GM23338 (cell line): ENCODE measurements at regions not wholly inside any gene's neighbourhood (a gene's known extent, or its start where the extent isn't known, plus 50 kb on each side); places are given as distances from the start of the nearest gene placed in this dataset.

Experiments
- ATAC-seq: fragments of 200-7000 bp; cut with Tn5 transposase; 3 replicates; pipeline ENCODE4 v1.9.1; 2020
- DNase-seq: peaks from one replicate; pipeline ENCODE4 v3.0.0-alpha.2; 2015; ENCODE audit warnings: low spot score
- H2AFZ ChIP-seq: fragments of 200-600 bp; sonication (generic); 2 replicates; pipeline ENCODE4 v1.8.0; 2016; ENCODE audit warnings: antibody characterized with exemption, mild to moderate bottlenecking, moderate library complexity
- H3F3A ChIP-seq: fragments of 200-600 bp; sonication (generic); replicated peaks from 2 replicates; pipeline ENCODE4 v1.8.0; 2017; ENCODE audit warnings: antibody characterized with exemption, mixed run types, low read depth
- H3K27ac ChIP-seq: fragments of 200-600 bp; sonication (generic); 2 replicates; pipeline ENCODE4 v1.6.1; 2016; ENCODE audit warnings: low read depth
- H3K27me3 ChIP-seq: fragments of 200-600 bp; sonication (generic); 2 replicates; pipeline ENCODE4 v1.8.0; 2016; ENCODE audit warnings: mild to moderate bottlenecking, mixed run types, moderate library complexity; ENCODE audit not compliant: insufficient read depth
- H3K36me3 ChIP-seq: fragments of 200-600 bp; sonication (generic); 2 replicates; pipeline ENCODE4 v1.8.0; 2016; ENCODE audit warnings: mild to moderate bottlenecking; ENCODE audit not compliant: insufficient read depth
- H3K4me1 ChIP-seq: fragments of 200-600 bp; sonication (generic); 2 replicates; pipeline ENCODE4 v1.8.0; 2016; ENCODE audit warnings: mild to moderate bottlenecking, moderate library complexity; ENCODE audit not compliant: insufficient read depth
- H3K4me2 ChIP-seq: fragments of 200-600 bp; sonication (generic); 2 replicates; pipeline ENCODE4 v1.7.1; 2017; ENCODE audit warnings: mixed run types
- H3K4me3 ChIP-seq: fragments of 200-600 bp; sonication (generic); 2 replicates; pipeline ENCODE4 v1.6.1; 2016; ENCODE audit warnings: mixed run types
- H3K79me2 ChIP-seq: fragments of 200-600 bp; sonication (generic); replicated peaks from 2 replicates; pipeline ENCODE4 v1.8.0; 2017; ENCODE audit warnings: mild to moderate bottlenecking; ENCODE audit not compliant: insufficient read depth
- H3K9me2 ChIP-seq: fragments of 200-600 bp; sonication (generic); 2 replicates; pipeline ENCODE4 v1.8.0; 2017; ENCODE audit not compliant: insufficient read depth
- H4K20me1 ChIP-seq: fragments of 200-600 bp; sonication (generic); replicated peaks from 2 replicates; pipeline ENCODE4 v1.8.0; 2017; ENCODE audit warnings: mild to moderate bottlenecking; ENCODE audit not compliant: insufficient read depth
- H3K27ac Mint-ChIP-seq: 2 replicates; pipeline ENCODE4 v1.8.0; 2020; ENCODE audit warnings: inconsistent platforms, mild to moderate bottlenecking, moderate library complexity, mixed read lengths
- H3K27me3 Mint-ChIP-seq: 3 replicates; pipeline ENCODE4 v1.8.0; 2022; ENCODE audit warnings: low read depth, mild to moderate bottlenecking, moderate library complexity, mixed read lengths, inconsistent platforms; ENCODE audit not compliant: insufficient read depth, poor library complexity
- H3K36me3 Mint-ChIP-seq: 3 replicates; pipeline ENCODE4 v1.8.0; 2021; ENCODE audit warnings: low read depth, mild to moderate bottlenecking, inconsistent platforms, moderate library complexity, mixed read lengths
- H3K4me1 Mint-ChIP-seq: 3 replicates; pipeline ENCODE4 v1.8.0; 2020; ENCODE audit warnings: mild to moderate bottlenecking, inconsistent platforms, mixed read lengths
- H3K4me3 Mint-ChIP-seq: 3 replicates; pipeline ENCODE4 v1.8.0; 2021; ENCODE audit warnings: moderate library complexity, mild to moderate bottlenecking, inconsistent platforms, mixed read lengths
- H3K9me3 Mint-ChIP-seq: 3 replicates; pipeline ENCODE4 v1.8.0; 2020; ENCODE audit warnings: moderate library complexity, mild to moderate bottlenecking, inconsistent platforms, mixed read lengths
- CREB1 ChIP-seq: fragments of 250-450 bp; sonication (Bioruptor Pico); IDR thresholded peaks from 2 replicates; pipeline ENCODE4 v1.5.0; 2020; ENCODE audit warnings: low read depth, mild to moderate bottlenecking, moderate library complexity
- CTCF ChIP-seq, 2 experiments: fragments of 200-600 bp in 1 of 2; sonication (generic) in 1 of 2; conservative IDR thresholded peaks; 2 replicates each; pipeline versions ENCODE4 v1.5.1 to v1.6.1; 2016 to 2017; ENCODE audit warnings: antibody characterized with exemption in 2 of 2, low read depth in 2 of 2, mild to moderate bottlenecking in 2 of 2, moderate library complexity in 1 of 2
- ETS1 ChIP-seq: IDR thresholded peaks from 2 replicates; pipeline ENCODE4 v1.6.1; 2016; ENCODE audit warnings: antibody characterized with exemption
- EZH2 ChIP-seq: fragments of 200-600 bp; sonication (generic); IDR thresholded peaks from one replicate; pipeline ENCODE4 v1.8.0; 2017; ENCODE audit warnings: antibody characterized with exemption, mild to moderate bottlenecking, low read depth; ENCODE audit not compliant: unreplicated experiment
- EZH2phosphoT487 ChIP-seq: fragments of 200-600 bp; sonication (generic); IDR thresholded peaks from one replicate; pipeline ENCODE4 v1.8.1; 2018; ENCODE audit warnings: antibody characterized with exemption; ENCODE audit not compliant: unreplicated experiment
- JUNB ChIP-seq: IDR thresholded peaks from one replicate; pipeline ENCODE4 v1.6.1; 2016; ENCODE audit warnings: antibody characterized with exemption; ENCODE audit not compliant: unreplicated experiment
- NANOG ChIP-seq: IDR thresholded peaks from 2 replicates; pipeline ENCODE4 v1.6.1; 2016; ENCODE audit warnings: antibody characterized with exemption, borderline replicate concordance
- POLR2AphosphoS5 ChIP-seq: IDR thresholded peaks from 2 replicates; pipeline ENCODE4 v1.6.1; 2016; ENCODE audit warnings: antibody characterized with exemption, low read depth
- STAT1 ChIP-seq: IDR thresholded peaks from one replicate; pipeline ENCODE4 v1.6.1; 2016; ENCODE audit warnings: antibody characterized with exemption; ENCODE audit not compliant: unreplicated experiment
- ZNF114 ChIP-seq: fragments of 250-450 bp; sonication (Bioruptor Pico); IDR thresholded peaks from 2 replicates; pipeline ENCODE4 v1.5.0; 2020; ENCODE audit warnings: mild to moderate bottlenecking, moderate library complexity
- ZNF331 ChIP-seq: fragments of 250-450 bp; sonication (Bioruptor Pico); IDR thresholded peaks from 2 replicates; pipeline ENCODE4 v1.5.0; 2020; ENCODE audit warnings: low read depth, mild to moderate bottlenecking, moderate library complexity
- ZNF462 ChIP-seq: fragments of 250-450 bp; sonication (Bioruptor Pico); IDR thresholded peaks from 2 replicates; pipeline ENCODE4 v1.5.0; 2020; ENCODE audit warnings: mild to moderate bottlenecking, moderate library complexity

GRCh38 chr9:129390541-129390940 is 212.5 kb upstream of the IER5L start:
- Histone ChIP-seq H2AFZ (no peak overlapping the region), H3K4me3 (no peak overlapping the region), H3K4me1 (no peaks in the 10 kb centered on the region), H3K36me3 (no peaks in the 10 kb centered on the region), H3K79me2 (no peaks in the 10 kb centered on the region), H4K20me1 (no peaks in the 10 kb centered on the region), H3K27ac (no peak overlapping the region), H3K9me2 (0 out of 2 replicates have a peak, but pooled peaks cover 1% of the 10 kb centered on the region), H3K27me3 (no peaks in the 10 kb centered on the region), H3F3A (no peaks in the 10 kb centered on the region), H3K4me2 (no peak overlapping the region)
- Mint-ChIP-seq H3K4me3 (no peak overlapping the region), H3K27ac (no peak overlapping the region), H3K36me3 (no peaks in the 10 kb centered on the region), H3K27me3 (peaks cover 10% of the 10 kb centered on the region), H3K4me1 (peaks cover 5% of the 10 kb centered on the region; the same call in 2 of the 3 replicates), H3K9me3 (no peaks in the 10 kb centered on the region)
- ATAC-seq = no peak
- DNase-seq = no peak
- TF ChIP-seq EZH2phosphoT487 (no peak), POLR2AphosphoS5 (no peak), ETS1 (no peak), NANOG (no peak), CREB1 (CRISPR knock-in tag) (no peak), EZH2 (no peak), ZNF114 (CRISPR knock-in tag) (no peak)

GRCh38 chr9:129387822-129388221 is 209.8 kb upstream of the IER5L start:
- Histone ChIP-seq H3K79me2 (no peaks in the 10 kb centered on the region), H3K4me3 (no peak overlapping the region), H3K27ac (no peak overlapping the region), H3K27me3 (peaks cover 17% of the 10 kb centered on the region), H3F3A (0 out of 2 replicates have a peak, but pooled peaks cover under 1% of the 10 kb centered on the region), H4K20me1 (no peaks in the 10 kb centered on the region), H3K9me2 (no peaks in the 10 kb centered on the region), H3K4me2 (no peak overlapping the region), H2AFZ (no peak overlapping the region), H3K36me3 (no peaks in the 10 kb centered on the region), H3K4me1 (peaks cover 4% of the 10 kb centered on the region)
- ATAC-seq (no peak), DNase-seq (no peak)
- H3K27ac Mint-ChIP-seq = no peak overlapping the region
- TF ChIP-seq CREB1 (CRISPR knock-in tag) (no peak), ZNF331 (no peak), EZH2phosphoT487 (no peak), ZNF114 (CRISPR knock-in tag) (no peak), STAT1 (no peak), NANOG (no peak), ZNF462 (CRISPR knock-in tag) (no peak), EZH2 (no peak), CTCF (conservative IDR thresholded peaks at IDR 0.05; ENCODE audit: low read depth in 2 of 2) (no peak), POLR2AphosphoS5 (no peak), JUNB (no peak), ETS1 (no peak)
- peaks cover 9% of the 10 kb centered on the region for H3K4me1 Mint-ChIP-seq
- H3K27me3 Mint-ChIP-seq = peaks cover 24% of the 10 kb centered on the region
- H3K4me3 Mint-ChIP-seq = no peak overlapping the region
- H3K36me3 Mint-ChIP-seq = no peaks in the 10 kb centered on the region
- no peaks in the 10 kb centered on the region for H3K9me3 Mint-ChIP-seq
